GM19023 (cell line): ENCODE measurements at regions not wholly inside any gene's neighbourhood (a gene's known extent, or its start where the extent isn't known, plus 50 kb on each side); places are given as distances from the start of the nearest gene placed in this dataset.
"Not testable (repeated sequence)": the region's sequence is repeated elsewhere in the genome, so short reads cannot be mapped to it uniquely, and the experiment has no call there.

Experiments used
- ATAC-seq: cut with Tn5 transposase; IDR thresholded peaks from one replicate; pipeline ENCODE4 v1.9.1; 2021; ENCODE audit warnings: mild to moderate bottlenecking, moderate library complexity; ENCODE audit not compliant: unreplicated experiment

- no peak for ATAC-seq
These were observed 395.8 kb downstream of the RAB38 start for GRCh38 chr11:87779276-87780067.

- no peak for ATAC-seq
These were observed 396.9 kb downstream of the RAB38 start for GRCh38 chr11:87778357-87778756.

- no peak for ATAC-seq
These were observed 400.2 kb downstream of the RAB38 start for GRCh38 chr11:87775036-87775435.

- no peak for ATAC-seq
These were observed 405.6 kb downstream of the RAB38 start for GRCh38 chr11:87769661-87770060.

GRCh38 chr11:87767615-87768014 lies 407.6 kb downstream of the RAB38 start:
- ATAC-seq: no peak

- ATAC-seq: not testable (repeated sequence)
These were observed 411.2 kb downstream of the RAB38 start for GRCh38 chr11:87764075-87764474.

- no peak for ATAC-seq
These were observed 420.6 kb downstream of the RAB38 start for GRCh38 chr11:87754685-87755084.

- no peak for ATAC-seq
These were observed 422.1 kb downstream of the RAB38 start for GRCh38 chr11:87753143-87753542.

- no peak for ATAC-seq
These were observed 432.2 kb downstream of the RAB38 start for GRCh38 chr11:87743007-87743406.

- ATAC-seq: no peak
These were observed 434.3 kb downstream of the RAB38 start for GRCh38 chr11:87740968-87741367.

- ATAC-seq: no peak
These were observed 434.8 kb downstream of the RAB38 start for GRCh38 chr11:87740451-87740850.

- no peak for ATAC-seq
These were observed 435.5 kb downstream of the RAB38 start for GRCh38 chr11:87739766-87740165.

- ATAC-seq: no peak
These were observed 436.0 kb downstream of the RAB38 start for GRCh38 chr11:87739261-87739660.

- no peak for ATAC-seq
These were observed 438.3 kb downstream of the RAB38 start for GRCh38 chr11:87736928-87737327.

- no peak for ATAC-seq
These were observed 448.7 kb downstream of the RAB38 start for GRCh38 chr11:87726506-87726905.

GRCh38 chr11:87724358-87724757 lies 450.9 kb downstream of the RAB38 start:
- ATAC-seq: no peak

- ATAC-seq: peak; percentile 67
These were observed 452.3 kb downstream of the RAB38 start for GRCh38 chr11:87722756-87723565.

- no peak for ATAC-seq
These were observed 455.7 kb downstream of the RAB38 start for GRCh38 chr11:87719326-87720073.

GRCh38 chr11:87712802-87713202 lies 462.4 kb downstream of the RAB38 start:
- ATAC-seq: no peak

- ATAC-seq: no peak
These were observed 462.9 kb downstream of the RAB38 start for GRCh38 chr11:87712391-87712790.

GRCh38 chr11:87703589-87703988 lies 471.7 kb downstream of the RAB38 start:
- not testable (repeated sequence) for ATAC-seq
